K562 (cell line): ENCODE measurements at regions not wholly inside any gene's neighbourhood (a gene's known extent, or its start where the extent isn't known, plus 50 kb on each side); places are given as distances from the start of the nearest gene placed in this dataset.

Experiments used
- ATAC-seq: fragments of 200-7000 bp; cut with Tn5 transposase; 3 replicates; pipeline ENCODE4 v1.9.1; 2020; ENCODE audit warnings: moderate library complexity
- BruUV-seq: library from RNA; stranded (reverse); fragments of 400-500 nt; replicated peaks from 2 replicates; lab custom pipeline; 2021; lab: Mats Ljungman, UMichigan
- CTCF ChIA-PET: fragments of 300-600 bp; formaldehyde crosslinking; extraction: SDS; loops from one replicate; lab custom pipeline; 2021; ENCODE audit warnings: low intra/inter-chr PET ratio; lab: Yijun Ruan, JAX
- POLR2A ChIA-PET: fragments of 300-600, 350-650 bp; sonication (Branson Sonifier 250); formaldehyde crosslinking; extraction: SDS; loops from one replicate; lab custom pipeline; 2021; ENCODE audit warnings: antibody characterized with exemption, inconsistent platforms; lab: Yijun Ruan, JAX
- DNase-seq, 4 experiments: peaks; one replicate each; pipeline versions ENCODE4 v3.0.0 to v3.0.0-alpha.2; 2011 to 2018; ENCODE audit warnings: low spot score in 3 of 4, mixed read lengths in 3 of 4; ENCODE audit errors: extremely low read depth in 1 of 4
- FAIRE-seq: peaks from 2 replicates; lab custom pipeline; 2011; peaks lifted over from hg19 to GRCh38; lab: Jason Lieb, UNC
- H2AFZ ChIP-seq: 2 replicates; pipeline ENCODE4 v1.6.0; 2011; ENCODE audit warnings: low read depth, low read length, control low read depth, inconsistent platforms
- H3K27ac ChIP-seq: fragments of 200-600 bp; 3 replicates; pipeline ENCODE4 v1.8.0; 2011; ENCODE audit warnings: low read depth, mild to moderate bottlenecking, control low read depth, inconsistent platforms, low read length, moderate library complexity, mixed read lengths; ENCODE audit errors: extremely low read depth
- H3K27me3 ChIP-seq, 2 experiments: fragments of 300-600 bp in 1 of 2; 2 replicates in 1 of 2; 3 replicates in 1 of 2; pipeline versions ENCODE4 v1.6.0 to v1.8.0; 2011; ENCODE audit warnings: inconsistent platforms in 2 of 2, low read length in 2 of 2, mild to moderate bottlenecking in 1 of 2, mixed read lengths in 1 of 2, moderate library complexity in 1 of 2; ENCODE audit not compliant: control insufficient read depth in 2 of 2, insufficient read depth in 2 of 2
- H3K36me3 ChIP-seq: fragments of 300-600 bp; 3 replicates; pipeline ENCODE4 v1.8.0; 2011; ENCODE audit warnings: mild to moderate bottlenecking, low read length, inconsistent platforms; ENCODE audit not compliant: control insufficient read depth, insufficient read depth
- H3K4me1 ChIP-seq, 2 experiments: fragments of 200-600 bp in 1 of 2; replicated peaks in 1 of 2; 2 replicates in 1 of 2; 3 replicates in 1 of 2; pipeline versions ENCODE4 v1.5.1 to v1.8.0; 2011; ENCODE audit warnings: inconsistent platforms in 2 of 2, low read length in 2 of 2, mild to moderate bottlenecking in 1 of 2, mixed read lengths in 1 of 2, moderate library complexity in 1 of 2; ENCODE audit not compliant: control insufficient read depth in 2 of 2, insufficient read depth in 2 of 2
- H3K4me2 ChIP-seq: 2 replicates; pipeline ENCODE4 v1.6.1; 2011; ENCODE audit warnings: low read length, control low read depth, inconsistent platforms, mixed read lengths; ENCODE audit not compliant: insufficient read depth
- H3K4me3 ChIP-seq: fragments of 200-600 bp; sonication (generic), shearing (Covaris generic); 2 replicates; pipeline ENCODE4 v1.5.1; 2016; ENCODE audit warnings: control low read depth, inconsistent platforms
- H3K79me2 ChIP-seq: fragments of 200-600 bp; 3 replicates; pipeline ENCODE4 v1.8.0; 2011; ENCODE audit warnings: low read length, inconsistent platforms; ENCODE audit not compliant: control insufficient read depth, insufficient read depth
- H3K9ac ChIP-seq, 2 experiments: 2 replicates each; pipeline versions ENCODE4 v1.6.0 to v1.6.1; 2011; ENCODE audit warnings: low read depth in 2 of 2, low read length in 2 of 2, control low read depth in 1 of 2, inconsistent platforms in 1 of 2, mild to moderate bottlenecking in 1 of 2, mixed read lengths in 1 of 2; ENCODE audit not compliant: insufficient read depth in 1 of 2
- H3K9me1 ChIP-seq: one replicate; pipeline ENCODE4 v1.6.0; 2011; ENCODE audit warnings: inconsistent platforms, mild to moderate bottlenecking, low read length, moderate library complexity; ENCODE audit not compliant: control insufficient read depth, insufficient read depth
- H3K9me3 ChIP-seq: replicated peaks from 2 replicates; pipeline ENCODE4 v1.5.1; 2011; ENCODE audit warnings: low read depth, low read length, inconsistent platforms; ENCODE audit not compliant: control insufficient read depth, insufficient read depth
- H4K20me1 ChIP-seq: replicated peaks from 2 replicates; pipeline ENCODE4 v1.6.1; 2011; ENCODE audit warnings: low read length, inconsistent platforms, mixed read lengths; ENCODE audit not compliant: control insufficient read depth, insufficient read depth
- CBX5 ChIP-seq: IDR thresholded peaks from 2 replicates; pipeline ENCODE4 v1.6.1; 2014; ENCODE audit warnings: low read depth, borderline replicate concordance
- CCAR2 ChIP-seq: fragments of 200-400 bp; formaldehyde crosslinking; IDR thresholded peaks from 2 replicates; pipeline ENCODE4 v1.6.1; 2017; ENCODE audit warnings: mild to moderate bottlenecking, low read depth, low read length
- CHD1 ChIP-seq: fragments of 200-600 bp; sonication (generic); IDR thresholded peaks from one replicate; pipeline ENCODE4 v1.6.1; 2012; ENCODE audit warnings: mild to moderate bottlenecking, moderate library complexity, low read length, inconsistent platforms
- CHD2 ChIP-seq: IDR thresholded peaks from 2 replicates; pipeline ENCODE4 v1.6.1; 2011; ENCODE audit warnings: low read depth, low read length
- GATAD2A ChIP-seq: fragments of 450-650 bp; IDR thresholded peaks from 2 replicates; pipeline ENCODE4 v1.6.1; 2017
- MBD2 ChIP-seq: sonication (generic); IDR thresholded peaks from 2 replicates; pipeline ENCODE4 v1.6.1; 2016; ENCODE audit warnings: low read depth, borderline replicate concordance
- NFE2 ChIP-seq: IDR thresholded peaks from 2 replicates; pipeline ENCODE4 v1.6.1; 2014; ENCODE audit warnings: antibody characterized with exemption, low read depth
- NRF1 ChIP-seq, 2 experiments: fragments of 450-650 bp; IDR thresholded peaks in 1 of 2; conservative IDR thresholded peaks in 1 of 2; 2 replicates each; pipeline ENCODE4 v1.6.1; 2014; ENCODE audit warnings: mild to moderate bottlenecking in 2 of 2
- PHF20 ChIP-seq: fragments of 450-650 bp; IDR thresholded peaks from 2 replicates; pipeline ENCODE4 v1.6.1; 2018; ENCODE audit not compliant: partially characterized antibody
- RCOR1 ChIP-seq, 2 experiments: IDR thresholded peaks; 2 replicates each; pipeline ENCODE4 v1.6.1; 2012; ENCODE audit warnings: low read depth in 2 of 2, low read length in 2 of 2, borderline replicate concordance in 1 of 2, improper control_type of control experiment in 1 of 2
- U2AF2 ChIP-seq: fragments of 200-400 bp; formaldehyde crosslinking; optimal IDR thresholded peaks from 2 replicates; pipeline ENCODE3; 2017; ENCODE audit warnings: low read depth, mild to moderate bottlenecking, low read length
- ZNF77 ChIP-seq: fragments of 250-450 bp; sonication (Bioruptor Pico); IDR thresholded peaks from 2 replicates; pipeline ENCODE4 v1.5.0; 2020
- WGBS: fragments of 100-300 bp; shearing (Covaris generic); methylation state at CpG from one replicate; pipeline ENCODE4 v1.1.6; 2016; ENCODE audit warnings: low coverage, mixed read lengths; ENCODE audit not compliant: insufficient coverage; ENCODE audit errors: missing lambda C conversion rate; 5-methylcytosine and 5-hydroxymethylcytosine counted together
- in situ Hi-C: fragments of 300-500 bp; cut with MboI; formaldehyde crosslinking; loops from 4 replicates; pipeline ENCODE4 v1.15.0; 2018; ENCODE audit warnings: inconsistent platforms, mixed read lengths
- intact Hi-C: fragments of 100-400 bp; cut with micrococcal nuclease; formaldehyde crosslinking; loops from 2 replicates; pipeline ENCODE4 v1.14.2; 2022

GRCh38 chr1:83055391-83056170 lies 943.4 kb downstream of the TTLL7 start (continued):
- TF ChIP-seq RCOR1 (IDR thresholded peaks at IDR 0.05; ENCODE audit: borderline replicate concordance in 1 of 2, low read depth in 2 of 2, low read length in 2 of 2) (no peak), ZNF77 (no peak), NRF1 (conservative IDR thresholded peaks at IDR 0.05 in 1 of 2, IDR thresholded peaks at IDR 0.05 in 1 of 2) (no peak), CHD2 (no peak), MBD2 (no peak), CHD1 (no peak), PHF20 (no peak), CBX5 (no peak), U2AF2 (no peak), GATAD2A (no peak)

- Histone ChIP-seq H3K36me3 (no peaks in the 10 kb centered on the region), H3K79me2 (no peaks in the 10 kb centered on the region), H3K9me3 (no peaks in the 10 kb centered on the region), H3K27me3 (no peaks in the 10 kb centered on the region), H3K27ac (no peak overlapping the region), H3K9me1 (no peaks in the 10 kb centered on the region), H3K4me3 (no peak overlapping the region), H4K20me1 (no peaks in the 10 kb centered on the region), H3K9ac (no peak overlapping the region), H2AFZ (no peak overlapping the region), H3K4me2 (no peak overlapping the region), H3K4me1 (no peaks in the 10 kb centered on the region)
- FAIRE-seq (no peak), ATAC-seq (no peak), DNase-seq (no peak)
- BruUV-seq = no TSS peak
- TF ChIP-seq NFE2 = no peak
- TF ChIP-seq CCAR2 = no peak
- intact Hi-C loops = no loop called here
- POLR2A ChIA-PET = no interaction called here
- CTCF ChIA-PET = no interaction called here
- in situ Hi-C loops = no loop called here
- 0% methylated on average over 4 of the region's 4 CpGs for WGBS
Measured at GRCh38 chr1:83053446-83053845, 945.5 kb downstream of the TTLL7 start.
